GM23338 (cell line): ENCODE measurements at regions not wholly inside any gene's neighbourhood (a gene's known extent, or its start where the extent isn't known, plus 50 kb on each side); places are given as distances from the start of the nearest gene placed in this dataset.

Source experiments
- ATAC-seq: fragments of 200-7000 bp; cut with Tn5 transposase; 3 replicates; pipeline ENCODE4 v1.9.1; 2020
- DNase-seq: peaks from one replicate; pipeline ENCODE4 v3.0.0-alpha.2; 2015; ENCODE audit warnings: low spot score
- H2AFZ ChIP-seq: fragments of 200-600 bp; sonication (generic); 2 replicates; pipeline ENCODE4 v1.8.0; 2016; ENCODE audit warnings: antibody characterized with exemption, mild to moderate bottlenecking, moderate library complexity
- H3F3A ChIP-seq: fragments of 200-600 bp; sonication (generic); replicated peaks from 2 replicates; pipeline ENCODE4 v1.8.0; 2017; ENCODE audit warnings: antibody characterized with exemption, mixed run types, low read depth
- H3K27ac ChIP-seq: fragments of 200-600 bp; sonication (generic); 2 replicates; pipeline ENCODE4 v1.6.1; 2016; ENCODE audit warnings: low read depth
- H3K27me3 ChIP-seq: fragments of 200-600 bp; sonication (generic); 2 replicates; pipeline ENCODE4 v1.8.0; 2016; ENCODE audit warnings: mild to moderate bottlenecking, mixed run types, moderate library complexity; ENCODE audit not compliant: insufficient read depth
- H3K36me3 ChIP-seq: fragments of 200-600 bp; sonication (generic); 2 replicates; pipeline ENCODE4 v1.8.0; 2016; ENCODE audit warnings: mild to moderate bottlenecking; ENCODE audit not compliant: insufficient read depth
- H3K4me1 ChIP-seq: fragments of 200-600 bp; sonication (generic); 2 replicates; pipeline ENCODE4 v1.8.0; 2016; ENCODE audit warnings: mild to moderate bottlenecking, moderate library complexity; ENCODE audit not compliant: insufficient read depth
- H3K4me2 ChIP-seq: fragments of 200-600 bp; sonication (generic); 2 replicates; pipeline ENCODE4 v1.7.1; 2017; ENCODE audit warnings: mixed run types
- H3K4me3 ChIP-seq: fragments of 200-600 bp; sonication (generic); 2 replicates; pipeline ENCODE4 v1.6.1; 2016; ENCODE audit warnings: mixed run types
- H3K79me2 ChIP-seq: fragments of 200-600 bp; sonication (generic); replicated peaks from 2 replicates; pipeline ENCODE4 v1.8.0; 2017; ENCODE audit warnings: mild to moderate bottlenecking; ENCODE audit not compliant: insufficient read depth
- H3K9me2 ChIP-seq: fragments of 200-600 bp; sonication (generic); 2 replicates; pipeline ENCODE4 v1.8.0; 2017; ENCODE audit not compliant: insufficient read depth
- H4K20me1 ChIP-seq: fragments of 200-600 bp; sonication (generic); replicated peaks from 2 replicates; pipeline ENCODE4 v1.8.0; 2017; ENCODE audit warnings: mild to moderate bottlenecking; ENCODE audit not compliant: insufficient read depth
- H3K27ac Mint-ChIP-seq: 2 replicates; pipeline ENCODE4 v1.8.0; 2020; ENCODE audit warnings: inconsistent platforms, mild to moderate bottlenecking, moderate library complexity, mixed read lengths
- H3K27me3 Mint-ChIP-seq: 3 replicates; pipeline ENCODE4 v1.8.0; 2022; ENCODE audit warnings: low read depth, mild to moderate bottlenecking, moderate library complexity, mixed read lengths, inconsistent platforms; ENCODE audit not compliant: insufficient read depth, poor library complexity
- H3K36me3 Mint-ChIP-seq: 3 replicates; pipeline ENCODE4 v1.8.0; 2021; ENCODE audit warnings: low read depth, mild to moderate bottlenecking, inconsistent platforms, moderate library complexity, mixed read lengths
- H3K4me1 Mint-ChIP-seq: 3 replicates; pipeline ENCODE4 v1.8.0; 2020; ENCODE audit warnings: mild to moderate bottlenecking, inconsistent platforms, mixed read lengths
- H3K4me3 Mint-ChIP-seq: 3 replicates; pipeline ENCODE4 v1.8.0; 2021; ENCODE audit warnings: moderate library complexity, mild to moderate bottlenecking, inconsistent platforms, mixed read lengths
- H3K9me3 Mint-ChIP-seq: 3 replicates; pipeline ENCODE4 v1.8.0; 2020; ENCODE audit warnings: moderate library complexity, mild to moderate bottlenecking, inconsistent platforms, mixed read lengths
- CREB1 ChIP-seq: fragments of 250-450 bp; sonication (Bioruptor Pico); IDR thresholded peaks from 2 replicates; pipeline ENCODE4 v1.5.0; 2020; ENCODE audit warnings: low read depth, mild to moderate bottlenecking, moderate library complexity
- CTCF ChIP-seq, 2 experiments: fragments of 200-600 bp in 1 of 2; sonication (generic) in 1 of 2; conservative IDR thresholded peaks; 2 replicates each; pipeline versions ENCODE4 v1.5.1 to v1.6.1; 2016 to 2017; ENCODE audit warnings: antibody characterized with exemption in 2 of 2, low read depth in 2 of 2, mild to moderate bottlenecking in 2 of 2, moderate library complexity in 1 of 2
- ETS1 ChIP-seq: IDR thresholded peaks from 2 replicates; pipeline ENCODE4 v1.6.1; 2016; ENCODE audit warnings: antibody characterized with exemption
- EZH2 ChIP-seq: fragments of 200-600 bp; sonication (generic); IDR thresholded peaks from one replicate; pipeline ENCODE4 v1.8.0; 2017; ENCODE audit warnings: antibody characterized with exemption, mild to moderate bottlenecking, low read depth; ENCODE audit not compliant: unreplicated experiment
- EZH2phosphoT487 ChIP-seq: fragments of 200-600 bp; sonication (generic); IDR thresholded peaks from one replicate; pipeline ENCODE4 v1.8.1; 2018; ENCODE audit warnings: antibody characterized with exemption; ENCODE audit not compliant: unreplicated experiment
- JUNB ChIP-seq: IDR thresholded peaks from one replicate; pipeline ENCODE4 v1.6.1; 2016; ENCODE audit warnings: antibody characterized with exemption; ENCODE audit not compliant: unreplicated experiment
- NANOG ChIP-seq: IDR thresholded peaks from 2 replicates; pipeline ENCODE4 v1.6.1; 2016; ENCODE audit warnings: antibody characterized with exemption, borderline replicate concordance
- POLR2AphosphoS5 ChIP-seq: IDR thresholded peaks from 2 replicates; pipeline ENCODE4 v1.6.1; 2016; ENCODE audit warnings: antibody characterized with exemption, low read depth
- REST ChIP-seq: IDR thresholded peaks from one replicate; pipeline ENCODE4 v1.6.1; 2018; ENCODE audit warnings: antibody characterized with exemption; ENCODE audit not compliant: unreplicated experiment
- STAT1 ChIP-seq: IDR thresholded peaks from one replicate; pipeline ENCODE4 v1.6.1; 2016; ENCODE audit warnings: antibody characterized with exemption; ENCODE audit not compliant: unreplicated experiment
- ZNF114 ChIP-seq: fragments of 250-450 bp; sonication (Bioruptor Pico); IDR thresholded peaks from 2 replicates; pipeline ENCODE4 v1.5.0; 2020; ENCODE audit warnings: mild to moderate bottlenecking, moderate library complexity
- ZNF331 ChIP-seq: fragments of 250-450 bp; sonication (Bioruptor Pico); IDR thresholded peaks from 2 replicates; pipeline ENCODE4 v1.5.0; 2020; ENCODE audit warnings: low read depth, mild to moderate bottlenecking, moderate library complexity

- TF ChIP-seq EZH2 (no peak), CREB1 (CRISPR knock-in tag) (no peak), ETS1 (no peak), JUNB (no peak), CTCF (conservative IDR thresholded peaks at IDR 0.05; ENCODE audit: low read depth in 2 of 2) (no peak), EZH2phosphoT487 (no peak), REST (no peak), POLR2AphosphoS5 (no peak), ZNF331 (CRISPR knock-in tag) (no peak), ZNF114 (CRISPR knock-in tag) (no peak)
Observed at GRCh38 chr2:21195326-21195725, 71.6 kb downstream of the TDRD15 start (continued).

- H3K4me2 ChIP-seq: no peak overlapping the region
- H3K4me3 ChIP-seq: no peak overlapping the region
- no peaks in the 10 kb centered on the region; the same call in 1 of the 2 replicates for H3K36me3 ChIP-seq
- no peaks in the 10 kb centered on the region for H3K9me2 ChIP-seq
- H2AFZ ChIP-seq: no peak overlapping the region
- H3K27me3 Mint-ChIP-seq: no peaks in the 10 kb centered on the region
- no peaks in the 10 kb centered on the region for H4K20me1 ChIP-seq
- no peaks in the 10 kb centered on the region for H3K9me3 Mint-ChIP-seq
- H3F3A ChIP-seq: no peaks in the 10 kb centered on the region
- no peaks in the 10 kb centered on the region for H3K79me2 ChIP-seq
- H3K27ac ChIP-seq: no peak overlapping the region
- no peak overlapping the region for H3K27ac Mint-ChIP-seq
- no peak overlapping the region for H3K4me3 Mint-ChIP-seq
- H3K4me1 ChIP-seq: no peaks in the 10 kb centered on the region
- no peak for ATAC-seq
- H3K36me3 Mint-ChIP-seq: no peaks in the 10 kb centered on the region
- peaks cover 12% of the 10 kb centered on the region; the same call in 2 of the 3 replicates for H3K4me1 Mint-ChIP-seq
- H3K27me3 ChIP-seq: no peaks in the 10 kb centered on the region
- no peak for DNase-seq
- TF ChIP-seq ZNF114 (CRISPR knock-in tag) (no peak), ETS1 (no peak), EZH2 (no peak), CREB1 (CRISPR knock-in tag) (no peak), STAT1 (no peak), POLR2AphosphoS5 (no peak), NANOG (no peak), ZNF331 (CRISPR knock-in tag) (no peak), EZH2phosphoT487 (no peak), CTCF (conservative IDR thresholded peaks at IDR 0.05; ENCODE audit: low read depth in 2 of 2) (no peak)
Observed at GRCh38 chr2:21198637-21199036, 74.9 kb downstream of the TDRD15 start.
